OCI-LY7 (cell line): ENCODE measurements at regions not wholly inside any gene's neighbourhood (a gene's known extent, or its start where the extent isn't known, plus 50 kb on each side); places are given as distances from the start of the nearest gene placed in this dataset.

Experiments used
- BruUV-seq: library from RNA; stranded (reverse); fragments of 400-500 nt; replicated peaks from 2 replicates; lab custom pipeline; 2021; lab: Mats Ljungman, UMichigan
- CTCF ChIA-PET: fragments of 300-600 bp; sonication (Branson Sonifier 250); formaldehyde crosslinking; loops from one replicate; lab custom pipeline; 2022; ENCODE audit warnings: antibody characterized with exemption; ENCODE audit not compliant: unreplicated experiment; lab: Charles Lee
- POLR2A ChIA-PET: fragments of 300-600 bp; sonication (Branson Sonifier 250); formaldehyde crosslinking; loops from one replicate; lab custom pipeline; 2022; ENCODE audit warnings: antibody characterized with exemption; lab: Charles Lee
- DNase-seq: peaks from one replicate; pipeline ENCODE4 v3.0.0-alpha.2; 2015; ENCODE audit warnings: low spot score
- H2AFZ ChIP-seq: fragments of 200-600 bp; sonication (generic), shearing (Covaris generic); 2 replicates; pipeline ENCODE4 v1.6.1; 2014; ENCODE audit warnings: mild to moderate bottlenecking, antibody characterized with exemption, low read length, moderate library complexity
- H3K27ac ChIP-seq: fragments of 200-600 bp; sonication (generic); 2 replicates; pipeline ENCODE4 v1.5.1; 2014; ENCODE audit warnings: mixed run types, low read depth, mild to moderate bottlenecking, moderate library complexity, low read length, inconsistent platforms; ENCODE audit not compliant: poor library complexity, severe bottlenecking
- H3K36me3 ChIP-seq: fragments of 200-600 bp; sonication (generic); 2 replicates; pipeline ENCODE4 v1.6.1; 2014; ENCODE audit warnings: mild to moderate bottlenecking, antibody characterized with exemption, low read length, moderate library complexity, mixed read lengths; ENCODE audit not compliant: insufficient read depth
- H3K4me1 ChIP-seq: fragments of 200-600 bp; sonication (generic); 2 replicates; pipeline ENCODE4 v1.5.1; 2014; ENCODE audit warnings: mild to moderate bottlenecking, low read length; ENCODE audit not compliant: insufficient read depth, poor library complexity, severe bottlenecking
- H3K4me2 ChIP-seq: fragments of 200-600 bp; sonication (generic); 2 replicates; pipeline ENCODE4 v1.6.1; 2014; ENCODE audit warnings: mild to moderate bottlenecking, low read length
- H3K4me3 ChIP-seq: fragments of 200-600 bp; sonication (generic); 2 replicates; pipeline ENCODE4 v1.5.1; 2014; ENCODE audit warnings: mild to moderate bottlenecking, low read depth, low read length; ENCODE audit not compliant: poor library complexity, severe bottlenecking
- H3K79me2 ChIP-seq: fragments of 200-600 bp; sonication (generic); 2 replicates; pipeline ENCODE4 v1.6.1; 2016; ENCODE audit warnings: low read depth, mild to moderate bottlenecking, low read length, moderate library complexity, mixed read lengths; ENCODE audit not compliant: insufficient read depth
- H3K9me2 ChIP-seq: fragments of 200-600 bp; sonication (generic); 2 replicates; pipeline ENCODE4 v1.6.1; 2016; ENCODE audit warnings: mild to moderate bottlenecking, low read length, mixed read lengths; ENCODE audit not compliant: insufficient read depth
- H3K9me3 ChIP-seq: fragments of 200-600 bp; sonication (generic); 2 replicates; pipeline ENCODE4 v1.6.1; 2014; ENCODE audit warnings: mild to moderate bottlenecking, mixed run types, low read length, mixed read lengths
- H4K20me1 ChIP-seq: fragments of 200-600 bp; sonication (generic); 2 replicates; pipeline ENCODE4 v1.6.1; 2014; ENCODE audit warnings: mild to moderate bottlenecking, antibody characterized with exemption, low read length, moderate library complexity, mixed read lengths; ENCODE audit not compliant: insufficient read depth
- CTCF ChIP-seq: fragments of 200-600 bp; sonication (generic); conservative IDR thresholded peaks from 2 replicates; pipeline ENCODE4 v1.5.1; 2014; ENCODE audit warnings: mild to moderate bottlenecking, antibody characterized with exemption, low read length, moderate library complexity, mixed read lengths
- EZH2phosphoT487 ChIP-seq: fragments of 200-600 bp; sonication (generic); IDR thresholded peaks from 2 replicates; pipeline ENCODE4 v1.6.1; 2018; ENCODE audit warnings: low read depth, borderline replicate concordance, mild to moderate bottlenecking, mixed run types, antibody characterized with exemption, low read length, moderate library complexity, mixed read lengths
- intact Hi-C: fragments of 100-400 bp; cut with micrococcal nuclease; formaldehyde crosslinking; loops from one replicate; pipeline ENCODE4 v1.10.0; 2022; ENCODE audit not compliant: unreplicated experiment

GRCh38 chr3:191997579-191998268, 536.8 kb downstream of the PYDC2 start:
- H2AFZ ChIP-seq = no peak overlapping the region
- H3K79me2 ChIP-seq = no peaks in the 10 kb centered on the region
- ChIA-PET POLR2A (interaction anchor here (0.5 to 1.8 kb wide), 12 partner anchors 9 to 189 kb away, joined by 3 to 6 read pairs (median 3); no protein-coding TSS in a partner anchor), CTCF (no interaction called here)
- H3K4me1 ChIP-seq = no peaks in the 10 kb centered on the region
- TF ChIP-seq CTCF (no peak), EZH2phosphoT487 (no peak)
- no peak for DNase-seq
- H3K4me3 ChIP-seq = no peak overlapping the region
- H3K4me2 ChIP-seq = no peak overlapping the region
- no peaks in the 10 kb centered on the region for H3K9me3 ChIP-seq
- intact Hi-C loops = no loop called here
- H4K20me1 ChIP-seq = no peaks in the 10 kb centered on the region
- no TSS peak for BruUV-seq
- no peaks in the 10 kb centered on the region for H3K36me3 ChIP-seq
- no peaks in the 10 kb centered on the region for H3K9me2 ChIP-seq
- H3K27ac ChIP-seq = no peak overlapping the region

DNA sequence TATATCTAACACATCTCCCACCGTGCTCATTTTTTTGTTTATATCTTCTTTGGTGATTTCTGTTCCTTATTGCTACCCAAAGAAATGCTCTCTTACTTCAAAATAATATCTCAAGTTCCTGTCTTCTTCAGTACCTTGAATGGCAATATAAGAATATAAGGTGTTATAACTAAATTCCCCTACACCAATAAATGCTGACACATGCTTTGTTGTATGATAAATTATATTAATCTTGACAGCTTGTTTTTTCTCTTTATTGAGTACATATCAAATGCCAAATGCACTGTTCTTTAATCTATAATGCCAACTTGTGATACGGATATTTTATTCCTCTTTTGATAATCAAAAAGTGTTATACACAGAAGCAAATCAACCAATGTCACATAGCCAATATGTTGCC, 540.3 kb downstream of the PYDC2 start:
- CTCF ChIA-PET = no interaction called here
- intact Hi-C loops = no loop called here

More for the DNA sequence above, 540.3 kb downstream of the PYDC2 start:
- H3K4me2 ChIP-seq = no peak overlapping the region
- no peak overlapping the region for H3K4me3 ChIP-seq
- no peaks in the 10 kb centered on the region for H3K4me1 ChIP-seq
- POLR2A ChIA-PET = interaction anchor here (0.7 to 1.5 kb wide), 8 partner anchors 14 to 338 kb away, joined by 3 to 5 read pairs (median 3); no protein-coding TSS in a partner anchor
- H4K20me1 ChIP-seq = no peaks in the 10 kb centered on the region
- DNase-seq = no peak
- H2AFZ ChIP-seq = no peak overlapping the region
- H3K9me3 ChIP-seq = no peaks in the 10 kb centered on the region
- H3K79me2 ChIP-seq = no peaks in the 10 kb centered on the region
- TF ChIP-seq EZH2phosphoT487 (no peak), CTCF (no peak)
- no peak overlapping the region for H3K27ac ChIP-seq
- H3K36me3 ChIP-seq = no peaks in the 10 kb centered on the region
- no TSS peak for BruUV-seq
- H3K9me2 ChIP-seq = no peaks in the 10 kb centered on the region
